GM20000 (cell line): ENCODE measurements at regions not wholly inside any gene's neighbourhood (a gene's known extent, or its start where the extent isn't known, plus 50 kb on each side); places are given as distances from the start of the nearest gene placed in this dataset.

Source experiments
- DNase-seq: peaks from one replicate; pipeline ENCODE4 v3.0.0; 2012; ENCODE audit warnings: low spot score
- CTCF ChIP-seq: IDR thresholded peaks from 2 replicates; pipeline ENCODE4 v1.5.1; 2012; ENCODE audit warnings: mild to moderate bottlenecking, control low read depth; ENCODE audit errors: extremely low read depth, missing control alignments

GRCh38 chr11:70951139-70951804 is 301.1 kb downstream of the SHANK2 start:
- no peak for TF ChIP-seq CTCF
- no peak for DNase-seq

GRCh38 chr11:70952191-70952590 is 300.2 kb downstream of the SHANK2 start:
- TF ChIP-seq CTCF, result no peak
- no peak for DNase-seq

GRCh38 chr11:70953720-70954119 is 298.7 kb downstream of the SHANK2 start:
- TF ChIP-seq CTCF, result no peak
- no peak for DNase-seq

- no peak for TF ChIP-seq CTCF
- DNase-seq, result no peak
Measured at GRCh38 chr11:70954471-70954870, 297.9 kb downstream of the SHANK2 start.
